AG04449 (cell line): ENCODE measurements at regions not wholly inside any gene's neighbourhood (a gene's known extent, or its start where the extent isn't known, plus 50 kb on each side); places are given as distances from the start of the nearest gene placed in this dataset.

Experiments used
- CTCF ChIA-PET: fragments of 350-600 bp; formaldehyde crosslinking; extraction: SDS; loops from one replicate; lab custom pipeline; 2021; ENCODE audit warnings: antibody characterized with exemption; lab: Yijun Ruan, JAX
- POLR2A ChIA-PET: fragments of 400-600, 350-600 bp; formaldehyde crosslinking; extraction: SDS; loops from one replicate; lab custom pipeline; 2020; ENCODE audit warnings: antibody characterized with exemption, inconsistent platforms; lab: Yijun Ruan, JAX
- DNase-seq: peaks from one replicate; pipeline ENCODE4 v3.0.0-alpha.2; 2010; ENCODE audit warnings: low read depth, low spot score
- H3K4me3 ChIP-seq: 2 replicates; pipeline ENCODE4 v1.5.1; 2011; ENCODE audit warnings: low read depth, mild to moderate bottlenecking, control low read depth, low read length
- TF ChIP-seq, protein P1 (sequence below): IDR thresholded peaks from one replicate; pipeline ENCODE4 v1.5.1; 2011; ENCODE audit warnings: mild to moderate bottlenecking, moderate library complexity, low read length, control low read depth, inconsistent platforms; ENCODE audit not compliant: insufficient read depth; ENCODE audit errors: missing control alignments

DNA sequence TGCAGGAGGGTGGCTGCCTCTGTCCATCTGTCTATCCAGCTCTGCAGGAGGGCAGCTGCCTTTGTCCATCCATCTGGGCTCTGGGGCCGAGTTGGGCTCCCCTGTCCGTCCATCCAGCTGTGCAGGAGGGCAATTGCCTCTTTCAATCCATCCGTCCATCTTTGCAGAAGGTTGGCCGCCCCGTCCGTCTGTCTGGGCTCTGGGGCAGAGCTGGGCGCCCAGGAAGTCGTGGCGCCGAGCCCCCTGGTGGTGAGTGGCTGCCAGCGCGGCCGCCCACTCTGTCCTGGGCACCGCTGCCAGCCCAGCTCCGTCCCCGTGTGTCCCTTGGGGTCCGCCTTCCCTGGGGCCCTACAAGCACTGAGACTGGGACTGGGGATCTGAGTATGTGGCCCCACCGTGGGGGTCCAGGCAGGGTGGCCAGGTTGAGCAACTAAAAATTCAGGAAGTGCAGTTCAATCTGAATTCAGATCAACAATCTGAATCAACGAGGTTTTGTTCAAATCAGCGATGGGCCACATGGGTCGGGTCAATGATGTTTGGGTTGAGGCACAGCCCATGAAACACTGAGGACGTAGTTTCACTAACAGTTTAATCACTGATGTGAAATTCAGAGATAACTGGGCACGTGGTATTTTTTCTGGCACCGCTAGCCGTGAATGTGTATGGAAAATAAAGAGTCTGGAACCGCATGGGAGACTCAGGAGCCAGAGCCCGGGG lies 99.1 kb upstream of the ACTRT2 start:
- no peak overlapping the region for H3K4me3 ChIP-seq
- DNase-seq: no peak
- ChIA-PET POLR2A (no interaction called here), CTCF (no interaction called here)
- TF ChIP-seq, protein P1, sequence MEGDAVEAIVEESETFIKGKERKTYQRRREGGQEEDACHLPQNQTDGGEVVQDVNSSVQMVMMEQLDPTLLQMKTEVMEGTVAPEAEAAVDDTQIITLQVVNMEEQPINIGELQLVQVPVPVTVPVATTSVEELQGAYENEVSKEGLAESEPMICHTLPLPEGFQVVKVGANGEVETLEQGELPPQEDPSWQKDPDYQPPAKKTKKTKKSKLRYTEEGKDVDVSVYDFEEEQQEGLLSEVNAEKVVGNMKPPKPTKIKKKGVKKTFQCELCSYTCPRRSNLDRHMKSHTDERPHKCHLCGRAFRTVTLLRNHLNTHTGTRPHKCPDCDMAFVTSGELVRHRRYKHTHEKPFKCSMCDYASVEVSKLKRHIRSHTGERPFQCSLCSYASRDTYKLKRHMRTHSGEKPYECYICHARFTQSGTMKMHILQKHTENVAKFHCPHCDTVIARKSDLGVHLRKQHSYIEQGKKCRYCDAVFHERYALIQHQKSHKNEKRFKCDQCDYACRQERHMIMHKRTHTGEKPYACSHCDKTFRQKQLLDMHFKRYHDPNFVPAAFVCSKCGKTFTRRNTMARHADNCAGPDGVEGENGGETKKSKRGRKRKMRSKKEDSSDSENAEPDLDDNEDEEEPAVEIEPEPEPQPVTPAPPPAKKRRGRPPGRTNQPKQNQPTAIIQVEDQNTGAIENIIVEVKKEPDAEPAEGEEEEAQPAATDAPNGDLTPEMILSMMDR: no peak

DNA sequence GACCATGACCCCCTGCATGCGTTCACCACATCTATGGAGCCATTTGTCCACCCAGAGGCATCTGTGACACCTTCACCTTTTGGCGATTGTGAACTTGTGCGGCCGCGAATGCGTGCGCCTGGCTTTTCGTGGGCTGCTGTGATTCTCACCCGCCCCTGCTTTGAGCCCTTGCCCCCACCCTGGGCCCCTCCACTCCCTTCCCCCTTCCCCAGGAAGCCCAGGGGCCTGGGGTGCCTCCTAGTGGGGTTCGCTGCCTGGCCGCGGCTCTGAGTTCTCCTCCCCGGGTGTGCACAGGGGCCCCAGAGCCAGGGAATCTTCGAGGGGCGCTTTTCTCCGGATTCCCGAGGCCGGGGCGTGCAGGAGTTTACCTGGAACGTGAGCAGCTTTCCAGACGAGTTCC lies 97.9 kb upstream of the ACTRT2 start:
- TF ChIP-seq, protein P1: no peak
- ChIA-PET CTCF (no interaction called here), POLR2A (no interaction called here)
- no peak overlapping the region for H3K4me3 ChIP-seq
- no peak for DNase-seq

DNA sequence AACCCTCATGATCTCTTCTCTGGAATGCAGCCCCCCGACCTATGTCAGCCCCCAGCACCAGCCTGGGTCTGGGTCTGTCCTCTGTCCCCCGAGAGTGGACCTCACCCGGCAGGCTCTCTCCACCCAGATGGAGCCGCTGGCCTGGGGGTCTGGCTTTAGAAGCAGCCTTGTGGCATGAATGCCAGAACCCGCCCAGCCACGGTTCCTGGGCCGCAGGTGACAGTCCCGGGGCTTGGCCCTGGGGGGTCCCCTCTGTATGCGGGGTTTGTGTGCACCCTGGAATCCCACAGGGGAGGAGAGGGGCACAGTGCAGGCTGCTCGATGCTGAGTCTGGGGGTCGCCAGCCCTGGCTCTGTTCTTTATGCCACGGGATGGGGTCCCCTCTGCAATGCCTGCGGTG lies 96.0 kb upstream of the ACTRT2 start:
- ChIA-PET CTCF (no interaction called here), POLR2A (no interaction called here)
- TF ChIP-seq, protein P1: no peak
- no peak overlapping the region for H3K4me3 ChIP-seq
- no peak for DNase-seq

DNA sequence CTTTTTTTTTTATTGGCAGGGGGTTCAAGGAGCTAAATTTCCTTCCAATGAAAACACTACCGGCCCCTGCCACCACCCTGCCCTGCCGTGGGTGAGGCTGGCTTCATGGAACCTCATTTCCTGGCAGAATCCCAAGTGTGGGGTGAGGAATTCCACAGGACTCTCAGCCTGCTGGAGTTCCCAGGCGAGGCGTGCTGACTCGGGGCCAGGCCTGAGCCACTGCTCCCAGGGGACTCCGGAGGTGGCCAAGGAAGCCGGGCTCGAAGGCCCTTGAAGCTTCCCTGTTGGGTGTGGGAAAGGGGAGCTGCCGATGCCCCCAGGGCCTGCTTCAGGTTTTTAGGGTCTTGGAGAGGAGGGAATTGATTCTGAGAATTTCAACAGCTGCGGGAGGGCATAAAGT lies 95.3 kb upstream of the ACTRT2 start:
- CTCF ChIA-PET: no interaction called here
- no peak overlapping the region for H3K4me3 ChIP-seq
- TF ChIP-seq, protein P1: no peak
- POLR2A ChIA-PET: no interaction called here
- DNase-seq: no peak

DNA sequence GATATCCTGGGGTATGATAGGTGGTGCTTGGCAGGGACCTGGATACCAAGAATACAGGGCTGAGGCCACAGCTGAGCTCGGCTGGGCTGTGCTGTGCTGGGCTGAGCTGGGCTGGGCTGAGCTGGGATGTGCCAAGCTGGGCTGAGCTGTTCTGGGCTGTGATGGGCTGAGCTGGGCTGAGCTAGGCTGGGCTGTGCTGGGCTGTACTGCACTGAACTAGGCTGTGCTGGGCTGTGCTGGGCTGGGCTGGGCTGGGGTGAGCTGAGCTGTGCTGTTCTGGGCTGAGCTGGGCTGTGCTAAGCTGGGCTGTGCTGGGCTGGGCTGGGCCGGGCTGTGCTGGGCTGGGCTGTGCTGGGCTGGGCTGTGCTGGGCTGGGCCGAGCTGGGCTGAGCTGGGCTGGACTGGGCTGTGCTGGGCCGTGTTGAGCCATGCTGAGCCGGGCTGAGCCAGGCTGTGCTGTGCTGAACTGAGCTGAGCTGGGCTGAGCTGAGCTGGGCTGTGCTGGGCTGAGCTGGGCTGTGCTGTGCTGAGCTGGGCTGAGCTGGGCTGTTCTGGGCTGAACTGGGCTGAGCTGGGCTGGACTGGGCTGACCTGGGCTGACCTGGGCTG lies 94.7 kb upstream of the ACTRT2 start:
- TF ChIP-seq, protein P1: no peak
- ChIA-PET POLR2A (no interaction called here), CTCF (no interaction called here)
- DNase-seq: no peak
- no peak overlapping the region for H3K4me3 ChIP-seq

DNA sequence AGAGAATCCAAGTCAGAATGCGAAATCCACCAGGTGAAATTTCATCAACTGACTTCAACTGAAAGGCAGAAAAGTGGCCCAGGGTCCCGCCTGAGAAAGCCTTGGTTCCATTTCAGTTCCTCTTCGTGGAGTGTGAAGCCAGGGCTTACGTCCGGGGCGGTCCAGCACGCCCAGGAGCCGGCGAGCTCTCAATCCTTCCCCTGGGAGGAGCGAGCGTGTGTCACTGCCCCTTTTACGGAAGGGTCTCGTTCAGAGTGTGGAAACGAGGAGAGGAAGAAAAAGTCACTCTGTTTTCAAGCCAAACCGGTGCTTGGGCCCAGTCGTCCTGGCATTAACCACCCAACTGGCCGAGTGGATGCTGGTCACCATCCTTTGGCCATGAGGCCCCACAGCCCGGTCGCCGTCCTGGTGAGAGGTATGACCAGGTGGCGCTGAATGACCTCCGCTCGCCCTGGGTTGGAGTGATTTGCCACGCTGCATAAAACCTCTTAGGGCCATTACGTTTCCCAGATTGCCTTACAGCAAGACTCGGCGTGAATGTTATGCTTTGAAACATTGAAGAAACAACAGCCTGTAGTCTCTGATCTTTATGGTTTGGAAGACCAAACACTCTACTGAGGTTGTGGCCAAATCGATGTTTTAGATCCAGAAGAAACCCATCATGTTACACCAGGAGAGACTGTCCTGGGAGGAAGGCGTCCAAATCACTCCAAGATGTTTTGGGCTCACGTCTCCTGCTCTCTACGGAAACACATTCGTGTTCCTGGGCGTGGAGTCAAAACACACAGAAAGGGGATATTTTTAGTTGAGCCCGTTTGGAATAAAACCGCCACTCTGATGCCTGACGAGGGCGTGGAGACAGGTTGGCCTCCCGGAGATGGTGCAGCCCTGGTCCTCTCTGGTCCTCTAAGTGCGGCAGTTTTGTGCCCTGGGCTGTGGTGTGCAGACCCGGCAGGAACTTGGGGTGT lies 93.6 kb upstream of the ACTRT2 start:
- DNase-seq: no peak
- POLR2A ChIA-PET: no interaction called here
- CTCF ChIA-PET: no interaction called here
- TF ChIP-seq, protein P1: no peak
- H3K4me3 ChIP-seq: no peak overlapping the region
